ENCODE measurements at regions not wholly inside any gene's neighbourhood (a gene's known extent, or its start where the extent isn't known, plus 50 kb on each side); places are given as distances from the start of the nearest gene placed in this dataset.

GRCh38 chr11:23496340-23496739, 636.1 kb upstream of the CCDC179 start:
- Histone ChIP-seq H3K27ac (no peak overlapping the region), H3K4me1 (no peaks in the 10 kb centered on the region), H3K4me3 (no peak overlapping the region), H3K36me3 (no peaks in the 10 kb centered on the region), H3K27me3 (no peaks in the 10 kb centered on the region), H3K9me3 (no peaks in the 10 kb centered on the region)
- TF ChIP-seq CTCF (IDR thresholded peaks at IDR 0.05) (no peak), POLR2A (IDR thresholded peaks at IDR 0.05) (no peak)
- intact Hi-C loops (cut with DNase I): no loop called here
- ATAC-seq (no peak), DNase-seq (no peak)
- WGBS, 4 donors: 49 to 76% (median 62%) methylated on average over 4 to 6 of the region's 6 CpGs

DNA sequence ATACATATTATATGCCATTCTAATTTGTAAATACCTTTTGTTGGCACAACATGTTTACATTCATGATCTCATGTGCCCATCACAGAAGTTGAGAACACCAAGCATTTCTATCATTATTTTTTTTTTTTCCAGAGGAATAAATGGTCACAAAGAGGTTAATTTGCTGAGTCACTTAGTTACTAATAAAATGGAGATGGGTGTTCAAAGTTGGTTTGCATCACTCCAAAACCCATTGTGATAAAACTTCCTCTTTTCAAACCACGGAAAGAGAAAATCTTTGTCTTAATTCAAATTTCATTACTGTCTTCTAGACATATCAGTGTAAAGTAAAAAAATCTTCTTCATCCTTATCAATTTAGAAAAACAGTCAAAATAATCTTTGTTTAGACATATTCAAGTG, 636.8 kb upstream of the CCDC179 start:
- Histone ChIP-seq H3K4me3 (no peak overlapping the region), H3K4me1 (no peaks in the 10 kb centered on the region), H3K9me3 (peaks cover 0 to 3% (median 0%) of the 10 kb centered on the region in 12 donors), H3K27ac (no peak overlapping the region), H3K27me3 (no peaks in the 10 kb centered on the region), H3K36me3 (no peaks in the 10 kb centered on the region)
- intact Hi-C loops (cut with DNase I): no loop called here
- TF ChIP-seq POLR2A (IDR thresholded peaks at IDR 0.05): no peak
- TF ChIP-seq CTCF (IDR thresholded peaks at IDR 0.05): no peak
- WGBS, 4 donors: 52 to 67% (median 61%) methylated on average over 1 of the region's 1 CpG
- no peak for ATAC-seq
- no peak for DNase-seq

DNA sequence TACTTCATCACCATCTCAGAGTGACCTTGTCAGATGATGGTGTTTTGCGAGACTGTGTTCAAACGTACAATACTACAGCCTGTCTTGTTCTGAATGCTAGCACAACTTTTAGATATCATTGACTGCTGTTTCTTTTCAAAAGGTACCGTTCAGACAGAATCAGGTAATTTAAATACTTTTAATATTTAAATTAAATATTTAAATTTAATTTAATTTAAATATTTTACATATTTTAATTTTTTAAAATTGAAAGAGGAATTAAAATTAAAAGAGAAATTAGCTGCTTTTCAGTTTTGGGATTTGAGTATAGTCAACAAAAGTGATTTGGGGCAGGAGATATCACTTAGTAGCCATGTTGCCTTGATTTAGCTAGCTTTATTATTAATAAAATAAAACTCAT, 642.1 kb upstream of the CCDC179 start:
- DNase-seq (no peak), ATAC-seq (no peak)
- Histone ChIP-seq H3K36me3 (no peaks in the 10 kb centered on the region), H3K4me3 (no peak overlapping the region), H3K9me3 (peaks cover 0 to 4% (median 0%) of the 10 kb centered on the region in 12 donors), H3K4me1 (no peaks in the 10 kb centered on the region), H3K27ac (no peak overlapping the region), H3K27me3 (no peaks in the 10 kb centered on the region)
- WGBS, 4 donors: 80 to 89% (median 83%) methylated on average over 3 of the region's 3 CpGs
- TF ChIP-seq CTCF (IDR thresholded peaks at IDR 0.05): no peak
- intact Hi-C loops (cut with DNase I): no loop called here

DNA sequence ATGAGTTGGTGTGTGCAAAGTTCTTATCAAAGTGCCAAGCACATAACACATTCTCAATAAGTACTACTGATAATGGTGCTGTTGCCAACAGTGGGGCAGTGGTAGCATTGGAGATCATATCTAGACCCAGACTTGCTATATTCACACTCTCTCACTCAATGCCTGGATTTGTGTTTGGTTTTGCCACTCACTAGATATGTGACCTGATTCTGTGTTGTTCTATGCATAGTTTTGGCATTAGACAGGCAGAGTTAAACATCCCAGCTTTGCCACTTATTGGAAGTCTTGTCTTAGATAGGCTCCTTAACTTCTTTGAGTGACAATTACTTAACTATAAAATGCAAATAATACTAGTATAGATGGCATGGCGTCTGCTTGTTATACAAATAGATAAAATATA, 642.6 kb upstream of the CCDC179 start:
- TF ChIP-seq CTCF (IDR thresholded peaks at IDR 0.05) (no peak), POLR2A (IDR thresholded peaks at IDR 0.05) (no peak)
- WGBS, 4 donors: 76 to 91% (median 77%) methylated on average over 1 of the region's 1 CpG
- H3K4me1 ChIP-seq: no peaks in the 10 kb centered on the region
- intact Hi-C loops (cut with DNase I): no loop called here
- no peak overlapping the region for H3K4me3 ChIP-seq
- H3K27ac ChIP-seq: no peak overlapping the region
- peaks cover 0 to 4% (median 0%) of the 10 kb centered on the region in 12 donors for H3K9me3 ChIP-seq
- no peaks in the 10 kb centered on the region for H3K27me3 ChIP-seq
- ATAC-seq (no peak), DNase-seq (no peak)
- no peaks in the 10 kb centered on the region for H3K36me3 ChIP-seq
